NB4 (cell line): ENCODE measurements at regions not wholly inside any gene's neighbourhood (a gene's known extent, or its start where the extent isn't known, plus 50 kb on each side); places are given as distances from the start of the nearest gene placed in this dataset.

Experiments used
- CTCF ChIP-seq: IDR thresholded peaks from one replicate; pipeline ENCODE4 v1.5.1; 2012; ENCODE audit warnings: low read depth, low read length
- MAX ChIP-seq: IDR thresholded peaks from 2 replicates; pipeline ENCODE4 v1.6.1; 2011; ENCODE audit warnings: low read depth, low read length
- POLR2A ChIP-seq: IDR thresholded peaks from 2 replicates; pipeline ENCODE4 v1.6.1; 2011; ENCODE audit warnings: mild to moderate bottlenecking; ENCODE audit not compliant: insufficient read length; ENCODE audit errors: extremely low read depth

GRCh38 chr10:123501148-123501547 is 165.0 kb upstream of the GPR26 start:
- TF ChIP-seq POLR2A (no peak), CTCF (no peak), MAX (no peak)
